Activated CD4-positive, CD25-positive, alpha-beta regulatory T cell treated with anti-CD3 and anti-CD28 coated beads, Interleukin-2, amount 50 U/mL, for 72 hours (primary cell): ENCODE measurements at regions not wholly inside any gene's neighbourhood (a gene's known extent, or its start where the extent isn't known, plus 50 kb on each side); places are given as distances from the start of the nearest gene placed in this dataset.
"Not testable (repeated sequence)": the region's sequence is repeated elsewhere in the genome, so short reads cannot be mapped to it uniquely, and the experiment has no call there.

Experiments
- DNase-seq: peaks from one replicate; pipeline ENCODE4 v3.0.0; 2021

GRCh38 chr1:38608202-38608864 lies 251.2 kb downstream of the RRAGC start:
- no peak for DNase-seq

GRCh38 chr1:38607526-38607925 lies 252.0 kb downstream of the RRAGC start:
- no peak for DNase-seq

GRCh38 chr1:38605063-38605462 lies 254.5 kb downstream of the RRAGC start:
- no peak for DNase-seq

- no peak for DNase-seq
Measured at GRCh38 chr1:38603907-38604306, 255.7 kb downstream of the RRAGC start.

- no peak for DNase-seq
Measured at GRCh38 chr1:38600905-38601304, 258.7 kb downstream of the RRAGC start.

GRCh38 chr1:38600286-38600685 lies 259.3 kb downstream of the RRAGC start:
- DNase-seq, result no peak

- no peak for DNase-seq
Measured at GRCh38 chr1:38598118-38598517, 261.5 kb downstream of the RRAGC start.

GRCh38 chr1:38589036-38589435 lies 270.5 kb downstream of the RRAGC start:
- no peak for DNase-seq

GRCh38 chr1:38587766-38588165 lies 271.8 kb downstream of the RRAGC start:
- no peak for DNase-seq

GRCh38 chr1:38586993-38587646 lies 272.5 kb downstream of the RRAGC start:
- DNase-seq, result peak; percentile 64

GRCh38 chr1:38585971-38586370 lies 273.6 kb downstream of the RRAGC start:
- DNase-seq, result no peak

GRCh38 chr1:38585460-38585859 lies 274.1 kb downstream of the RRAGC start:
- DNase-seq, result no peak

GRCh38 chr1:38584448-38585355 lies 274.9 kb downstream of the RRAGC start:
- DNase-seq, result no peak

- not testable (repeated sequence) for DNase-seq
Measured at GRCh38 chr1:38583287-38583686, 276.3 kb downstream of the RRAGC start.

- DNase-seq, result no peak
Measured at GRCh38 chr1:38581396-38581795, 278.2 kb downstream of the RRAGC start.

- no peak for DNase-seq
Measured at GRCh38 chr1:38580594-38580993, 279.0 kb downstream of the RRAGC start.

GRCh38 chr1:38579056-38579455 lies 280.5 kb downstream of the RRAGC start:
- DNase-seq, result no peak

GRCh38 chr1:38578271-38578951 lies 281.2 kb downstream of the RRAGC start:
- no peak for DNase-seq

- DNase-seq, result no peak
Measured at GRCh38 chr1:38577937-38578270, 281.7 kb downstream of the RRAGC start.

GRCh38 chr1:38577385-38577784 lies 282.2 kb downstream of the RRAGC start:
- DNase-seq, result no peak

- no peak for DNase-seq
Measured at GRCh38 chr1:38576241-38576640, 283.3 kb downstream of the RRAGC start.

- DNase-seq, result no peak
Measured at GRCh38 chr1:38571726-38572125, 287.8 kb downstream of the RRAGC start.

GRCh38 chr1:38570657-38570975 lies 289.0 kb downstream of the RRAGC start:
- DNase-seq, result no peak
